ENCODE measurements at regions not wholly inside any gene's neighbourhood (a gene's known extent, or its start where the extent isn't known, plus 50 kb on each side); places are given as distances from the start of the nearest gene placed in this dataset.

- DNase-seq (ENCODE audit: low spot score) (peak; percentile 41), ATAC-seq (peak; percentile 86)
- ChIA-PET CTCF (interaction anchor here (0.7 to 1.2 kb wide), 3 partner anchors 16 to 578 kb away, joined by 3 read pairs; no protein-coding TSS in a partner anchor), POLR2A (no interaction called here)
- Mint-ChIP-seq H3K9me3 (0 out of 2 replicates have a peak, but pooled peaks cover 3% of the 10 kb centered on the region), H3K4me1 (peaks cover 36% of the 10 kb centered on the region), H3K27me3 (ENCODE audit: low read depth) (no peaks in the 10 kb centered on the region), H3K36me3 (no peaks in the 10 kb centered on the region), H3K27ac (no peak overlapping the region), H3K4me3 (no peak overlapping the region)
- no peak for TF ChIP-seq E2F4 (CRISPR knock-in tag; IDR thresholded peaks at IDR 0.05; ENCODE audit: borderline replicate concordance, low read depth)
- no peak for TF ChIP-seq FOXJ3 (CRISPR knock-in tag; IDR thresholded peaks at IDR 0.05; ENCODE audit: borderline replicate concordance)
- TF ChIP-seq HMGXB4 (CRISPR knock-in tag; IDR thresholded peaks at IDR 0.05): no peak
- TF ChIP-seq ERG (CRISPR knock-in tag; IDR thresholded peaks at IDR 0.05): no peak
- no peak for TF ChIP-seq ZNF138 (CRISPR knock-in tag; conservative IDR thresholded peaks at IDR 0.05)
- TF ChIP-seq ZNF512 (CRISPR knock-in tag; IDR thresholded peaks at IDR 0.05; ENCODE audit: borderline replicate concordance): no peak
- no peak for TF ChIP-seq ATF2 (CRISPR knock-in tag; IDR thresholded peaks at IDR 0.05; ENCODE audit: borderline replicate concordance, low read depth)
- no peak for TF ChIP-seq MLX (CRISPR knock-in tag; IDR thresholded peaks at IDR 0.05)
Measured at GRCh38 chr16:79286646-79287423, 313.7 kb downstream of the MAF start.

- Mint-ChIP-seq H3K27ac (no peak overlapping the region), H3K4me3 (no peak overlapping the region), H3K9me3 (0 out of 2 replicates have a peak, but pooled peaks cover 3% of the 10 kb centered on the region), H3K27me3 (ENCODE audit: low read depth) (no peaks in the 10 kb centered on the region), H3K4me1 (peaks cover 41% of the 10 kb centered on the region), H3K36me3 (no peaks in the 10 kb centered on the region)
- TF ChIP-seq MAX (CRISPR knock-in tag; IDR thresholded peaks at IDR 0.05): no peak
- ChIA-PET CTCF (interaction anchor here (1.2 kb wide), 2 partner anchors 50 to 317 kb away, joined by 3 to 5 read pairs; no protein-coding TSS in a partner anchor), POLR2A (no interaction called here)
- ATAC-seq (no peak), DNase-seq (ENCODE audit: low spot score) (no peak)
Measured at GRCh38 chr16:79284766-79285165, 315.8 kb downstream of the MAF start.

GRCh38 chr16:79283578-79283977, 317.0 kb downstream of the MAF start:
- ATAC-seq (no peak), DNase-seq (ENCODE audit: low spot score) (no peak)
- no peaks in the 10 kb centered on the region for H3K27me3 Mint-ChIP-seq (ENCODE audit: low read depth)
- POLR2A ChIA-PET: no interaction called here
- H3K36me3 Mint-ChIP-seq: no peaks in the 10 kb centered on the region
- H3K4me3 Mint-ChIP-seq: no peak overlapping the region
- H3K4me1 Mint-ChIP-seq: peaks cover 41% of the 10 kb centered on the region
- H3K27ac Mint-ChIP-seq: no peak overlapping the region
- H3K9me3 Mint-ChIP-seq: no peaks in the 10 kb centered on the region
- CTCF ChIA-PET: no interaction called here
- no peak for TF ChIP-seq HMGA2 (CRISPR knock-in tag; IDR thresholded peaks at IDR 0.05)
- TF ChIP-seq E2F1 (CRISPR knock-in tag; IDR thresholded peaks at IDR 0.05): no peak
- no peak for TF ChIP-seq HMGXB4 (CRISPR knock-in tag; IDR thresholded peaks at IDR 0.05)
- TF ChIP-seq ZNF512 (CRISPR knock-in tag; IDR thresholded peaks at IDR 0.05; ENCODE audit: borderline replicate concordance): no peak
- no peak for TF ChIP-seq ZNF232 (CRISPR knock-in tag; IDR thresholded peaks at IDR 0.05)
- no peak for TF ChIP-seq ZMAT4 (CRISPR knock-in tag; IDR thresholded peaks at IDR 0.05)
- no peak for TF ChIP-seq JUN (CRISPR knock-in tag; IDR thresholded peaks at IDR 0.05)
